SK-N-SH (cell line): ENCODE measurements at regions not wholly inside any gene's neighbourhood (a gene's known extent, or its start where the extent isn't known, plus 50 kb on each side); places are given as distances from the start of the nearest gene placed in this dataset.

Experiments used
- CTCF ChIA-PET: fragments of 300-600, 350-600 bp; formaldehyde crosslinking; extraction: SDS; loops from one replicate; lab custom pipeline; 2021; lab: Yijun Ruan, JAX
- POLR2A ChIA-PET: fragments of 350-600 bp; sonication (Branson Sonifier 250); formaldehyde crosslinking; extraction: SDS; loops from one replicate; lab custom pipeline; 2020; ENCODE audit warnings: antibody characterized with exemption, inconsistent platforms; lab: Yijun Ruan, JAX
- DNase-seq: peaks from one replicate; pipeline ENCODE4 v3.0.0; 2012
- H2AFZ ChIP-seq: fragments of 200-600 bp; sonication (generic); 2 replicates; pipeline ENCODE4 v1.8.1; 2016; ENCODE audit warnings: antibody characterized with exemption, mild to moderate bottlenecking, low read depth
- H3F3A ChIP-seq: fragments of 200-600 bp; sonication (generic); replicated peaks from 2 replicates; pipeline ENCODE3; 2016; ENCODE audit warnings: antibody characterized with exemption, mild to moderate bottlenecking; ENCODE audit not compliant: insufficient read depth
- H3K27ac ChIP-seq, 2 experiments: fragments of 200-500 bp in 1 of 2; fragments of 200-600 bp in 1 of 2; sonication (Bioruptor generic) in 1 of 2; sonication (generic), shearing (Covaris generic) in 1 of 2; 2 replicates each; pipeline versions ENCODE4 v1.5.1 to v1.6.1; 2014 to 2016; ENCODE audit warnings: low read depth in 2 of 2, inconsistent platforms in 1 of 2, low read length in 1 of 2, mild to moderate bottlenecking in 1 of 2, mixed read lengths in 1 of 2
- H3K27me3 ChIP-seq: fragments of 200-600 bp; sonication (generic), shearing (Covaris generic); 2 replicates; pipeline ENCODE4 v1.6.1; 2016; ENCODE audit warnings: mixed run types; ENCODE audit not compliant: insufficient read depth
- H3K36me3 ChIP-seq, 2 experiments: fragments of 200-500 bp in 1 of 2; fragments of 200-600 bp in 1 of 2; sonication (Bioruptor generic) in 1 of 2; sonication (generic) in 1 of 2; replicated peaks in 1 of 2; 2 replicates each; pipeline versions ENCODE3 to v1.5.1; 2014 to 2016; ENCODE audit warnings: low read length in 1 of 2, mild to moderate bottlenecking in 1 of 2; ENCODE audit not compliant: insufficient read depth in 2 of 2, control insufficient read depth in 1 of 2
- H3K4me1 ChIP-seq, 2 experiments: fragments of 200-500 bp in 1 of 2; fragments of 200-600 bp in 1 of 2; sonication (Bioruptor generic) in 1 of 2; sonication (generic), shearing (Covaris generic) in 1 of 2; 2 replicates each; pipeline versions ENCODE4 v1.5.1 to v1.6.1; 2014 to 2016; ENCODE audit warnings: low read depth in 1 of 2, low read length in 1 of 2, mixed run types in 1 of 2; ENCODE audit not compliant: insufficient read depth in 2 of 2, control insufficient read depth in 1 of 2
- H3K4me2 ChIP-seq: fragments of 200-600 bp; sonication (generic), shearing (Covaris generic); 2 replicates; pipeline ENCODE4 v1.6.1; 2017; ENCODE audit warnings: mixed run types
- H3K4me3 ChIP-seq, 2 experiments: fragments of 200-500 bp in 1 of 2; fragments of 200-600 bp in 1 of 2; sonication (Bioruptor generic) in 1 of 2; sonication (generic), shearing (Covaris generic) in 1 of 2; 2 replicates each; pipeline versions ENCODE4 v1.5.1 to v1.8.1; 2014 to 2016; ENCODE audit warnings: low read depth in 2 of 2, inconsistent platforms in 1 of 2, low read length in 1 of 2, mild to moderate bottlenecking in 1 of 2, mixed read lengths in 1 of 2, moderate library complexity in 1 of 2
- H3K79me2 ChIP-seq: fragments of 200-600 bp; sonication (generic); 2 replicates; pipeline ENCODE4 v1.8.1; 2017; ENCODE audit warnings: mild to moderate bottlenecking; ENCODE audit not compliant: insufficient read depth
- H3K9ac ChIP-seq: fragments of 200-600 bp; sonication (generic); 2 replicates; pipeline ENCODE4 v1.6.1; 2017; ENCODE audit warnings: mixed run types
- H3K9me2 ChIP-seq: fragments of 200-600 bp; sonication (generic); 2 replicates; pipeline ENCODE4 v1.6.1; 2017; ENCODE audit warnings: mixed run types
- H3K9me3 ChIP-seq: fragments of 200-600 bp; sonication (generic); 2 replicates; pipeline ENCODE4 v1.6.1; 2017; ENCODE audit warnings: mixed run types, mild to moderate bottlenecking, moderate library complexity
- H4K20me1 ChIP-seq: fragments of 200-600 bp; sonication (generic); 2 replicates; pipeline ENCODE4 v1.6.1; 2017; ENCODE audit warnings: mild to moderate bottlenecking, mixed run types; ENCODE audit not compliant: insufficient read depth
- CHD2 ChIP-seq: fragments of 150-350 bp; IDR thresholded peaks from 2 replicates; pipeline ENCODE4 v1.6.1; 2018; ENCODE audit warnings: low read length; ENCODE audit not compliant: partially characterized antibody
- ELF1 ChIP-seq: IDR thresholded peaks from 2 replicates; pipeline ENCODE4 v1.4.0; 2012
- GABPA ChIP-seq: IDR thresholded peaks from 2 replicates; pipeline ENCODE4 v1.4.0; 2012; ENCODE audit warnings: low read depth, mild to moderate bottlenecking
- GATA2 ChIP-seq: sonication (generic); formaldehyde crosslinking; IDR thresholded peaks from 2 replicates; pipeline ENCODE4 v1.5.0; 2020; ENCODE audit warnings: mild to moderate bottlenecking, missing genetic modification reagents
- JUND ChIP-seq: IDR thresholded peaks from 2 replicates; pipeline ENCODE4 v1.4.0; 2012
- MEF2A ChIP-seq: IDR thresholded peaks from 2 replicates; pipeline ENCODE4 v1.4.0; 2012; ENCODE audit warnings: low read depth, borderline replicate concordance
- MXI1 ChIP-seq: IDR thresholded peaks from 2 replicates; pipeline ENCODE4 v1.6.1; 2012; ENCODE audit warnings: mild to moderate bottlenecking, low read depth, low read length, improper control_type of control experiment
- NRF1 ChIP-seq: IDR thresholded peaks from 2 replicates; pipeline ENCODE4 v1.6.1; 2012; ENCODE audit warnings: low read depth, mild to moderate bottlenecking, low read length
- RCOR1 ChIP-seq: fragments of 150-350 bp; IDR thresholded peaks from 2 replicates; pipeline ENCODE4 v1.6.1; 2017; ENCODE audit warnings: antibody characterized with exemption, low read length
- SMC3 ChIP-seq: IDR thresholded peaks from 2 replicates; pipeline ENCODE4 v1.6.1; 2012; ENCODE audit warnings: low read depth, low read length, improper control_type of control experiment
- TAF1 ChIP-seq: IDR thresholded peaks from 2 replicates; pipeline ENCODE4 v1.6.1; 2012; ENCODE audit warnings: low read depth, mild to moderate bottlenecking, low read length, moderate library complexity, borderline replicate concordance
- TCF12 ChIP-seq: IDR thresholded peaks from 2 replicates; pipeline ENCODE4 v1.4.0; 2012
- TEAD4 ChIP-seq: IDR thresholded peaks from 2 replicates; pipeline ENCODE4 v1.4.0; 2012; ENCODE audit warnings: mild to moderate bottlenecking, borderline replicate concordance; ENCODE audit not compliant: insufficient read depth
- TF ChIP-seq, protein P1 (sequence below): fragments of 150-350 bp; IDR thresholded peaks from 2 replicates; pipeline ENCODE4 v1.6.1; 2016; ENCODE audit warnings: mild to moderate bottlenecking, low read depth, low read length
- TF ChIP-seq, protein P2 (sequence below): fragments of 200-600 bp; sonication (generic); IDR thresholded peaks from 2 replicates; pipeline ENCODE4 v1.6.1; 2017; ENCODE audit warnings: antibody characterized with exemption, mild to moderate bottlenecking, moderate library complexity
- TF ChIP-seq, protein P3 (sequence below): IDR thresholded peaks from 2 replicates; pipeline ENCODE4; 2012
- TF ChIP-seq, protein P4 (sequence below): fragments of 150-350 bp; IDR thresholded peaks from 2 replicates; pipeline ENCODE4 v1.6.1; 2017; ENCODE audit warnings: antibody characterized with exemption, low read length, low read depth, borderline replicate concordance
- TF ChIP-seq, protein P5 (sequence below): IDR thresholded peaks from 2 replicates; pipeline ENCODE4 v1.4.0; 2012; ENCODE audit warnings: low read depth, borderline replicate concordance
- TF ChIP-seq, protein P6 (sequence below): IDR thresholded peaks from 2 replicates; pipeline ENCODE4 v1.6.1; 2012; ENCODE audit warnings: mild to moderate bottlenecking, low read depth, low read length, moderate library complexity

DNA sequence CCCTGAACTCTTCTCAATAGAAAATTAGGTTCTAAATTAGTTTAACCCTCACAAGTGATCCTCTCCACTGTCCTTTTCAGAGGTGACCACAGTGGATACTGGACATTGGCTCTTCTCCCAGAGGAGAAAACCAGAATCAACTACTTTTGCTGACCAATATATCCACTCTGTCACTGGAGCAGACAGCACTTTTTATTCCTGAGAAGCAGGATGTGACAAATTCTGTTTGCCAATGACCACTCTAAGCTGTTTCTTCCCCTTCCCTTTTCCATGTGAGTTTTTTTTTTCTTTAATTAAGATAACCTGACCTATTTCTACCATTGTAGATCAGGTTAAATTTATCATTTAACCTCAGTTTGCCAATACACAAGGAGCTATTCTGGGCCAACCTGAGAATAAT is 79.7 kb upstream of the ZNF280D start:
- Histone ChIP-seq H4K20me1 (no peaks in the 10 kb centered on the region), H3F3A (no peaks in the 10 kb centered on the region), H2AFZ (no peak overlapping the region), H3K79me2 (no peaks in the 10 kb centered on the region), H3K9ac (no peak overlapping the region), H3K9me3 (peaks cover under 1% of the 10 kb centered on the region; the same call in 1 of the 2 replicates), H3K27ac (no peak overlapping the region), H3K36me3 (peaks cover 0 to 4% of the 10 kb centered on the region in 2 experiments), H3K4me2 (no peak overlapping the region)
- DNase-seq: no peak
- CTCF ChIA-PET: interaction anchor here (1.0 to 1.3 kb wide), 3 partner anchors 9 to 493 kb away, joined by 3 to 7 read pairs (median 6); no protein-coding TSS in a partner anchor
- POLR2A ChIA-PET: no interaction called here
- no peak for TF ChIP-seq GABPA
- no peak for TF ChIP-seq MXI1
- TF ChIP-seq TCF12: no peak
- no peak for TF ChIP-seq TEAD4
- TF ChIP-seq, protein P1, sequence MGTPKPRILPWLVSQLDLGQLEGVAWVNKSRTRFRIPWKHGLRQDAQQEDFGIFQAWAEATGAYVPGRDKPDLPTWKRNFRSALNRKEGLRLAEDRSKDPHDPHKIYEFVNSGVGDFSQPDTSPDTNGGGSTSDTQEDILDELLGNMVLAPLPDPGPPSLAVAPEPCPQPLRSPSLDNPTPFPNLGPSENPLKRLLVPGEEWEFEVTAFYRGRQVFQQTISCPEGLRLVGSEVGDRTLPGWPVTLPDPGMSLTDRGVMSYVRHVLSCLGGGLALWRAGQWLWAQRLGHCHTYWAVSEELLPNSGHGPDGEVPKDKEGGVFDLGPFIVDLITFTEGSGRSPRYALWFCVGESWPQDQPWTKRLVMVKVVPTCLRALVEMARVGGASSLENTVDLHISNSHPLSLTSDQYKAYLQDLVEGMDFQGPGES: no peak
- no peak for TF ChIP-seq MEF2A
- TF ChIP-seq CHD2: no peak
- TF ChIP-seq, protein P2, sequence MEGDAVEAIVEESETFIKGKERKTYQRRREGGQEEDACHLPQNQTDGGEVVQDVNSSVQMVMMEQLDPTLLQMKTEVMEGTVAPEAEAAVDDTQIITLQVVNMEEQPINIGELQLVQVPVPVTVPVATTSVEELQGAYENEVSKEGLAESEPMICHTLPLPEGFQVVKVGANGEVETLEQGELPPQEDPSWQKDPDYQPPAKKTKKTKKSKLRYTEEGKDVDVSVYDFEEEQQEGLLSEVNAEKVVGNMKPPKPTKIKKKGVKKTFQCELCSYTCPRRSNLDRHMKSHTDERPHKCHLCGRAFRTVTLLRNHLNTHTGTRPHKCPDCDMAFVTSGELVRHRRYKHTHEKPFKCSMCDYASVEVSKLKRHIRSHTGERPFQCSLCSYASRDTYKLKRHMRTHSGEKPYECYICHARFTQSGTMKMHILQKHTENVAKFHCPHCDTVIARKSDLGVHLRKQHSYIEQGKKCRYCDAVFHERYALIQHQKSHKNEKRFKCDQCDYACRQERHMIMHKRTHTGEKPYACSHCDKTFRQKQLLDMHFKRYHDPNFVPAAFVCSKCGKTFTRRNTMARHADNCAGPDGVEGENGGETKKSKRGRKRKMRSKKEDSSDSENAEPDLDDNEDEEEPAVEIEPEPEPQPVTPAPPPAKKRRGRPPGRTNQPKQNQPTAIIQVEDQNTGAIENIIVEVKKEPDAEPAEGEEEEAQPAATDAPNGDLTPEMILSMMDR: no peak
- no peak for TF ChIP-seq RCOR1
- no peak for TF ChIP-seq ELF1
- TF ChIP-seq, protein P3, sequence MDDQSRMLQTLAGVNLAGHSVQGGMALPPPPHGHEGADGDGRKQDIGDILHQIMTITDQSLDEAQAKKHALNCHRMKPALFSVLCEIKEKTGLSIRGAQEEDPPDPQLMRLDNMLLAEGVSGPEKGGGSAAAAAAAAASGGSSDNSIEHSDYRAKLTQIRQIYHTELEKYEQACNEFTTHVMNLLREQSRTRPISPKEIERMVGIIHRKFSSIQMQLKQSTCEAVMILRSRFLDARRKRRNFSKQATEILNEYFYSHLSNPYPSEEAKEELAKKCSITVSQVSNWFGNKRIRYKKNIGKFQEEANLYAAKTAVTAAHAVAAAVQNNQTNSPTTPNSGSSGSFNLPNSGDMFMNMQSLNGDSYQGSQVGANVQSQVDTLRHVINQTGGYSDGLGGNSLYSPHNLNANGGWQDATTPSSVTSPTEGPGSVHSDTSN: no peak
- TF ChIP-seq, protein P4, sequence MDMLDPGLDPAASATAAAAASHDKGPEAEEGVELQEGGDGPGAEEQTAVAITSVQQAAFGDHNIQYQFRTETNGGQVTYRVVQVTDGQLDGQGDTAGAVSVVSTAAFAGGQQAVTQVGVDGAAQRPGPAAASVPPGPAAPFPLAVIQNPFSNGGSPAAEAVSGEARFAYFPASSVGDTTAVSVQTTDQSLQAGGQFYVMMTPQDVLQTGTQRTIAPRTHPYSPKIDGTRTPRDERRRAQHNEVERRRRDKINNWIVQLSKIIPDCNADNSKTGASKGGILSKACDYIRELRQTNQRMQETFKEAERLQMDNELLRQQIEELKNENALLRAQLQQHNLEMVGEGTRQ: no peak
- TF ChIP-seq, protein P5, sequence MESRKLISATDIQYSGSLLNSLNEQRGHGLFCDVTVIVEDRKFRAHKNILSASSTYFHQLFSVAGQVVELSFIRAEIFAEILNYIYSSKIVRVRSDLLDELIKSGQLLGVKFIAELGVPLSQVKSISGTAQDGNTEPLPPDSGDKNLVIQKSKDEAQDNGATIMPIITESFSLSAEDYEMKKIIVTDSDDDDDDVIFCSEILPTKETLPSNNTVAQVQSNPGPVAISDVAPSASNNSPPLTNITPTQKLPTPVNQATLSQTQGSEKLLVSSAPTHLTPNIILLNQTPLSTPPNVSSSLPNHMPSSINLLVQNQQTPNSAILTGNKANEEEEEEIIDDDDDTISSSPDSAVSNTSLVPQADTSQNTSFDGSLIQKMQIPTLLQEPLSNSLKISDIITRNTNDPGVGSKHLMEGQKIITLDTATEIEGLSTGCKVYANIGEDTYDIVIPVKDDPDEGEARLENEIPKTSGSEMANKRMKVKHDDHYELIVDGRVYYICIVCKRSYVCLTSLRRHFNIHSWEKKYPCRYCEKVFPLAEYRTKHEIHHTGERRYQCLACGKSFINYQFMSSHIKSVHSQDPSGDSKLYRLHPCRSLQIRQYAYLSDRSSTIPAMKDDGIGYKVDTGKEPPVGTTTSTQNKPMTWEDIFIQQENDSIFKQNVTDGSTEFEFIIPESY: no peak
- no peak for TF ChIP-seq JUND
- no peak for TF ChIP-seq SMC3
- TF ChIP-seq GATA2 (CRISPR knock-in tag): no peak
- TF ChIP-seq NRF1: no peak
- TF ChIP-seq TAF1: no peak
- TF ChIP-seq, protein P6, sequence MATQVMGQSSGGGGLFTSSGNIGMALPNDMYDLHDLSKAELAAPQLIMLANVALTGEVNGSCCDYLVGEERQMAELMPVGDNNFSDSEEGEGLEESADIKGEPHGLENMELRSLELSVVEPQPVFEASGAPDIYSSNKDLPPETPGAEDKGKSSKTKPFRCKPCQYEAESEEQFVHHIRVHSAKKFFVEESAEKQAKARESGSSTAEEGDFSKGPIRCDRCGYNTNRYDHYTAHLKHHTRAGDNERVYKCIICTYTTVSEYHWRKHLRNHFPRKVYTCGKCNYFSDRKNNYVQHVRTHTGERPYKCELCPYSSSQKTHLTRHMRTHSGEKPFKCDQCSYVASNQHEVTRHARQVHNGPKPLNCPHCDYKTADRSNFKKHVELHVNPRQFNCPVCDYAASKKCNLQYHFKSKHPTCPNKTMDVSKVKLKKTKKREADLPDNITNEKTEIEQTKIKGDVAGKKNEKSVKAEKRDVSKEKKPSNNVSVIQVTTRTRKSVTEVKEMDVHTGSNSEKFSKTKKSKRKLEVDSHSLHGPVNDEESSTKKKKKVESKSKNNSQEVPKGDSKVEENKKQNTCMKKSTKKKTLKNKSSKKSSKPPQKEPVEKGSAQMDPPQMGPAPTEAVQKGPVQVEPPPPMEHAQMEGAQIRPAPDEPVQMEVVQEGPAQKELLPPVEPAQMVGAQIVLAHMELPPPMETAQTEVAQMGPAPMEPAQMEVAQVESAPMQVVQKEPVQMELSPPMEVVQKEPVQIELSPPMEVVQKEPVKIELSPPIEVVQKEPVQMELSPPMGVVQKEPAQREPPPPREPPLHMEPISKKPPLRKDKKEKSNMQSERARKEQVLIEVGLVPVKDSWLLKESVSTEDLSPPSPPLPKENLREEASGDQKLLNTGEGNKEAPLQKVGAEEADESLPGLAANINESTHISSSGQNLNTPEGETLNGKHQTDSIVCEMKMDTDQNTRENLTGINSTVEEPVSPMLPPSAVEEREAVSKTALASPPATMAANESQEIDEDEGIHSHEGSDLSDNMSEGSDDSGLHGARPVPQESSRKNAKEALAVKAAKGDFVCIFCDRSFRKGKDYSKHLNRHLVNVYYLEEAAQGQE: no peak
- TF ChIP-seq, all 33 proteins: peak for 0
- Histone ChIP-seq H3K9me2 (no peaks in the 10 kb centered on the region), H3K27me3 (no peaks in the 10 kb centered on the region), H3K4me1 (peaks cover 0 to 19% of the 10 kb centered on the region in 2 experiments; a peak in 2 of 4 replicates), H3K4me3 (no peak overlapping the region)
